NB4 (cell line): ENCODE measurements at regions not wholly inside any gene's neighbourhood (a gene's known extent, or its start where the extent isn't known, plus 50 kb on each side); places are given as distances from the start of the nearest gene placed in this dataset.

Experiments
- POLR2A ChIP-seq: IDR thresholded peaks from 2 replicates; pipeline ENCODE4 v1.6.1; 2011; ENCODE audit warnings: mild to moderate bottlenecking; ENCODE audit not compliant: insufficient read length; ENCODE audit errors: extremely low read depth
- TF ChIP-seq, protein P1 (sequence below): IDR thresholded peaks from one replicate; pipeline ENCODE4 v1.5.1; 2012; ENCODE audit warnings: low read depth, low read length

DNA sequence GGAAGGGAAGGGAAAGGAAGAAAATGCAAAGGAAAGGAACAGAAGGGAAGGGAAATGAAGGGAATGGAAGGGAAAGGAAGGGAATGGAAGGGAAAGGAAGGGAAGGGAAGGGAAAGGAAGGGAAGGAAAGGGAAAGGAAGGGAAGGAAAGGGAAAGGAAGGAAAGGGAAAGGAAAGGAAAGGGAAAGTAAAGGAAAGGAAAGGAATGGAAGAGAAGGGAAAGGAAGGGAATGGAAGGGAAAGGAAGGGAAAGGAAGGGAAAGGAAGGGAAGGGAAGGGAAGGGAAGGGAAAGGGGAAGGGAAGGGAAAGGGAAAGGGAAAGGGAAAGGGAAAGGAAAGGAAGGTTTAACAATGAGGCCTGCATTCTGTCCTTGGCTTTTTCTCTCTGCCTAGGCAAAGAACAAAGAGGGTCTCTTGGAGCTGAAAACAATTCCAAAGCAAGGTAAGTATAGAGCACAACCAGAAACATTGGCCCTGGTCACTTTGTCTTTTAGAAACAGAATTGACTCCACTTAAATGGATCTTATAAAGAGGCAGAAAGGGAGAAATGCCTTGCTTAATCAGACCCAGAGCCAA is 525.9 kb upstream of the TMPO start:
- TF ChIP-seq POLR2A = no peak
- TF ChIP-seq, protein P1, sequence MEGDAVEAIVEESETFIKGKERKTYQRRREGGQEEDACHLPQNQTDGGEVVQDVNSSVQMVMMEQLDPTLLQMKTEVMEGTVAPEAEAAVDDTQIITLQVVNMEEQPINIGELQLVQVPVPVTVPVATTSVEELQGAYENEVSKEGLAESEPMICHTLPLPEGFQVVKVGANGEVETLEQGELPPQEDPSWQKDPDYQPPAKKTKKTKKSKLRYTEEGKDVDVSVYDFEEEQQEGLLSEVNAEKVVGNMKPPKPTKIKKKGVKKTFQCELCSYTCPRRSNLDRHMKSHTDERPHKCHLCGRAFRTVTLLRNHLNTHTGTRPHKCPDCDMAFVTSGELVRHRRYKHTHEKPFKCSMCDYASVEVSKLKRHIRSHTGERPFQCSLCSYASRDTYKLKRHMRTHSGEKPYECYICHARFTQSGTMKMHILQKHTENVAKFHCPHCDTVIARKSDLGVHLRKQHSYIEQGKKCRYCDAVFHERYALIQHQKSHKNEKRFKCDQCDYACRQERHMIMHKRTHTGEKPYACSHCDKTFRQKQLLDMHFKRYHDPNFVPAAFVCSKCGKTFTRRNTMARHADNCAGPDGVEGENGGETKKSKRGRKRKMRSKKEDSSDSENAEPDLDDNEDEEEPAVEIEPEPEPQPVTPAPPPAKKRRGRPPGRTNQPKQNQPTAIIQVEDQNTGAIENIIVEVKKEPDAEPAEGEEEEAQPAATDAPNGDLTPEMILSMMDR = no peak
